HepG2 (cell line): ENCODE measurements at regions not wholly inside any gene's neighbourhood (a gene's known extent, or its start where the extent isn't known, plus 50 kb on each side); places are given as distances from the start of the nearest gene placed in this dataset.

Source experiments
- AGO1 ChIP-seq: fragments of 200-400 bp; formaldehyde crosslinking; IDR thresholded peaks from 2 replicates; pipeline ENCODE4 v1.6.1; 2017; ENCODE audit warnings: mild to moderate bottlenecking, low read depth, low read length, moderate library complexity; ENCODE audit not compliant: poor library complexity, severe bottlenecking
- TF ChIP-seq, protein P1 (sequence below): IDR thresholded peaks from 2 replicates; pipeline ENCODE4 v1.6.1; 2016

DNA sequence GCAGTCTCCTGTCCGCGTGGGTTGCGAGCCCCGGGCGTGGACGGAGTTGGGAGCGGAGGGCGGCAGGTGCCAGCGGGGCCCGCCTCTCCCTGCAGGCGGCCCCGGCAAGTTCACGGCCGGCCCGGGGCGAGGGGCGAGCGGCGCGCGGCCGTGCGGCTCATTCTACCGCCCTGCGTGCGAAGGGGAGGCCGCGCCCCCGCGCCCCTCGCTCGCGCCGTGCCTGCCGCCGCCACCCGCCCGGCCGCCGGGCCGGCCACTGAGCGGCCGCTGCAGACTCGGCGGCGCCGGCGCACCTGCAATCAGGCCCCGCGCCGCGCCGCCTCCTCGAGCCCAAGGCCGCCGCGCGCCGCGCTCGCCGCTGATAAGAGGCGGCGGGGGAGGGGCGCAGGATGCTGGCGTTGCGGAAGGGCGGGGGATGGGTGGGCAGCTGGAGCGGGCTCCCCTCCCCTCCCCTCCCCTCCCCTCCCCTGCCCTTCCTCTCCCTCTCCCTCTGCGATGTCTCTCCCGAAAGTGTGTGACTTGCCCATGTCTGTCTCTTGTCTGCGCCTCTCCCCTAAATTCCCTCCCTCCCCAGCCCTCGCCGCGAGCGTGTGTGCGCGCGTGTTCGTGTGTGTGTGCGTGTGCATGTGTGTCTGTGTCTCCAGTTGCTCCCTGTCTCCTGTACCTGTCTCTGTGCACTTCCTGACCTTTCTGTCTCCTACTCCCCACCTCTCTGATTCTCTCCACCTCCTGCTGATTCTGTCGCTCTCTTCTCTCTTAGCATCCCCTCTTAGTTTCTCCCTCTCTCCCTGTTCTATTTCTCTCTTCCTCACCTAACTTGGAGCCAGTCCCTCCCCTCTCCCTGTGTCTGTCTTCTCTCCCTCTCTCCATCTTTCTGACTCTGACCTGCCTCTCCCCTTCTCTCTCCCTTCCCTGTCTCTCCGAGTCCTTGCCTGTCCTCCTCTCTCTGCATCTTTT, 768.1 kb upstream of the TBX3 start:
- TF ChIP-seq, protein P1, sequence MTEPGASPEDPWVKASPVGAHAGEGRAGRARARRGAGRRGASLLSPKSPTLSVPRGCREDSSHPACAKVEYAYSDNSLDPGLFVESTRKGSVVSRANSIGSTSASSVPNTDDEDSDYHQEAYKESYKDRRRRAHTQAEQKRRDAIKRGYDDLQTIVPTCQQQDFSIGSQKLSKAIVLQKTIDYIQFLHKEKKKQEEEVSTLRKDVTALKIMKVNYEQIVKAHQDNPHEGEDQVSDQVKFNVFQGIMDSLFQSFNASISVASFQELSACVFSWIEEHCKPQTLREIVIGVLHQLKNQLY (CRISPR knock-in tag) = no peak
- TF ChIP-seq AGO1 = no peak
